Peyer's patch (tissue), 4 donors: ENCODE measurements at regions not wholly inside any gene's neighbourhood (a gene's known extent, or its start where the extent isn't known, plus 50 kb on each side); places are given as distances from the start of the nearest gene placed in this dataset.
A peak's percentile ranks its signal among the peaks of the same experiment; 100 is the strongest.

Source experiments
- DNase-seq, 3 donors: peaks; one replicate each; pipeline ENCODE4 v3.0.0-alpha.2; 2017 to 2019
- H3K27ac ChIP-seq, 4 donors: fragments of 200-600 bp; sonication (generic); one replicate each; pipeline ENCODE4 v1.5.1; 2016 to 2019
- H3K27me3 ChIP-seq, 2 donors: fragments of 200-600 bp; sonication (generic); one replicate each; pipeline ENCODE4 v1.5.1; 2019
- H3K36me3 ChIP-seq, 3 donors: fragments of 200-600 bp; sonication (generic); one replicate each; pipeline ENCODE4 v1.5.1; 2016 to 2019
- H3K4me1 ChIP-seq, 4 donors: fragments of 200-600 bp; sonication (generic); one replicate each; pipeline ENCODE4 v1.5.1; 2016 to 2019
- H3K4me3 ChIP-seq, 4 donors: fragments of 200-600 bp; sonication (generic); 1 replicate in 3 of 4; 2 replicates in 1 of 4; pipeline ENCODE4 v1.5.1; 2016 to 2019; ENCODE audit warnings: mild to moderate bottlenecking in 1 of 4
- H3K9me3 ChIP-seq, 4 donors: fragments of 200-600 bp; sonication (generic); one replicate each; pipeline ENCODE4 v1.5.1; 2016 to 2019; ENCODE audit warnings: mild to moderate bottlenecking in 1 of 4
- POLR2A ChIP-seq, 2 donors: fragments of 450-650 bp; IDR thresholded peaks; one replicate each; pipeline ENCODE4 v1.5.1; 2017; ENCODE audit warnings: antibody characterized with exemption in 2 of 2, mild to moderate bottlenecking in 2 of 2, moderate library complexity in 2 of 2
- TF ChIP-seq, protein P1 (sequence below), 6 experiments: fragments of 450-650 bp in 4 of 6; fragments of 200-600 bp in 2 of 6; sonication (generic) in 1 of 6; IDR thresholded peaks; one replicate each; pipeline ENCODE4 v1.5.1; 2017 to 2019; ENCODE audit warnings: antibody characterized with exemption in 6 of 6, mild to moderate bottlenecking in 3 of 6, moderate library complexity in 1 of 6

DNA sequence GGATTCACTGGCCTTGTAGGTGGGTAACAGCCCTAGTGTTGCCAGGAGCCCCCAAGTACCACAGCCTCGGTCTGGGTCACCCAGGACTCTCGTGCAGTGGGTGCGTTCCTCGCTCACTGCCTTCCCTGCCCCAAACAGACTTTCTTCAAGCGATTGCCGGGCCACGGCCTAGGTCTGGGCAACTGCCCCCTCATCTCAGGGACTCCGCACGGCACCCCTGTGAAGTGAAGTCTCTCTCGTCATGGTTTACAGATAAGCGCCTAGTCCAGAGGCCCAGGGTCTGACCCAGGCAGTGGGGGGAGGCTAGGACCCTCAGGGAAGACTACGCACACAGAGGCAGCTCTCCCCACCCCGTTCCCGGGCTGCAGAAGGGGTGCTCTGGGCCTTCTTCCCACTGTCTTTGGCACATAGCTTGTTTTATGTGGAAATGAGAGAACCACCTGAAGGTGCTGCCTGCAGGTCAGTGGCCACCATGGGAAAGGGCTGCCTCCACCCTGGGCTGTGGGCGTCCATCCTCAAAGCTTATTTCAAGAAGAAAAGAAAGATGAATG is 220.8 kb downstream of the ERMARD start:
- no peak for TF ChIP-seq POLR2A (IDR thresholded peaks at IDR 0.05)
- TF ChIP-seq, protein P1, sequence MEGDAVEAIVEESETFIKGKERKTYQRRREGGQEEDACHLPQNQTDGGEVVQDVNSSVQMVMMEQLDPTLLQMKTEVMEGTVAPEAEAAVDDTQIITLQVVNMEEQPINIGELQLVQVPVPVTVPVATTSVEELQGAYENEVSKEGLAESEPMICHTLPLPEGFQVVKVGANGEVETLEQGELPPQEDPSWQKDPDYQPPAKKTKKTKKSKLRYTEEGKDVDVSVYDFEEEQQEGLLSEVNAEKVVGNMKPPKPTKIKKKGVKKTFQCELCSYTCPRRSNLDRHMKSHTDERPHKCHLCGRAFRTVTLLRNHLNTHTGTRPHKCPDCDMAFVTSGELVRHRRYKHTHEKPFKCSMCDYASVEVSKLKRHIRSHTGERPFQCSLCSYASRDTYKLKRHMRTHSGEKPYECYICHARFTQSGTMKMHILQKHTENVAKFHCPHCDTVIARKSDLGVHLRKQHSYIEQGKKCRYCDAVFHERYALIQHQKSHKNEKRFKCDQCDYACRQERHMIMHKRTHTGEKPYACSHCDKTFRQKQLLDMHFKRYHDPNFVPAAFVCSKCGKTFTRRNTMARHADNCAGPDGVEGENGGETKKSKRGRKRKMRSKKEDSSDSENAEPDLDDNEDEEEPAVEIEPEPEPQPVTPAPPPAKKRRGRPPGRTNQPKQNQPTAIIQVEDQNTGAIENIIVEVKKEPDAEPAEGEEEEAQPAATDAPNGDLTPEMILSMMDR (IDR thresholded peaks at IDR 0.05) = no peak
- H3K27ac ChIP-seq = no peak overlapping the region
- no peaks in the 10 kb centered on the region for H3K36me3 ChIP-seq
- no peaks in the 10 kb centered on the region for H3K27me3 ChIP-seq
- no peaks in the 10 kb centered on the region for H3K9me3 ChIP-seq
- H3K4me3 ChIP-seq = no peak overlapping the region
- peak in 2 of 3 donors; percentile 30 to 41 for DNase-seq
- no peaks in the 10 kb centered on the region for H3K4me1 ChIP-seq

DNA sequence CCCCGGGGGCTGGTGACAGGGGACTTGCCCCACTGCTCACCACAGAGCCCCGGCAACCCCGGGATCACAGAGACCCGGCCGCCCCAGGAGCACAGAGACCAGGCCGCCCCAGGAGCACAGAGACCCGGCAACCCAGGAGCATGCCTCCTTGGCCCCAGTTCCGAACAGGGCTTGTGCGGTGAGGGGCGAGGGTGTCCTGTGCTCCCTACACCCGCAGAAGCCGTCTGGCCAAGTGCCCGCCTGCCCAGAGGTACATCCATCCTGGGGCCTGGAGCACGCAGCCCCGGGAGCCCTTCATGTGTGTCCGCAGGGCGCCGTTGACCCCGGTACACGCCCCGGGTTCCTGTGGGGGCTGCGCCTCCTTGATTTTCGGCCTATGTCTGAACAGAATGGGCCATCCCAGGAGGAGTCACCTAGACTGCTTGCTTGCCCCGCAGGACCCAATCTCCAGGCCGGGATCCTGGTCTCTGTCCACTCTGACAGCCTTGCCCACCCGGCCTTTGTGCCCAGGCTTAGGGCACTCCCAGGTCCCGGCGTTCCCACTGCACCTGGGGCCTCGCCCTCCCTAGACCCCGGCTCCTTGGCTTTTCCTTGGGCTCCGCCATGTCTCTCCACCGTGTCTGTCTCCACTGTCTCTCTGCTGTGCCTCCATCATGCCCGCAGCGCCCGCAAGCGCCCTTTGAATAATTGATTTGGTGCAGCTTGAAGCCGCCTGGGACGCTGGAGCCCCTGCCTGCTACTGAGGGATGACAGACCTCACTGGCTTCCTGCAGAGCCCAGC is 219.8 kb downstream of the ERMARD start:
- Histone ChIP-seq H3K4me1 (no peaks in the 10 kb centered on the region), H3K36me3 (no peaks in the 10 kb centered on the region), H3K9me3 (no peaks in the 10 kb centered on the region), H3K4me3 (no peak overlapping the region), H3K27ac (no peak overlapping the region), H3K27me3 (no peaks in the 10 kb centered on the region)
- no peak for TF ChIP-seq POLR2A (IDR thresholded peaks at IDR 0.05)
- TF ChIP-seq, protein P1 (IDR thresholded peaks at IDR 0.05) = no peak
- peak; percentile 13 to 39 (median 37) for DNase-seq

DNA sequence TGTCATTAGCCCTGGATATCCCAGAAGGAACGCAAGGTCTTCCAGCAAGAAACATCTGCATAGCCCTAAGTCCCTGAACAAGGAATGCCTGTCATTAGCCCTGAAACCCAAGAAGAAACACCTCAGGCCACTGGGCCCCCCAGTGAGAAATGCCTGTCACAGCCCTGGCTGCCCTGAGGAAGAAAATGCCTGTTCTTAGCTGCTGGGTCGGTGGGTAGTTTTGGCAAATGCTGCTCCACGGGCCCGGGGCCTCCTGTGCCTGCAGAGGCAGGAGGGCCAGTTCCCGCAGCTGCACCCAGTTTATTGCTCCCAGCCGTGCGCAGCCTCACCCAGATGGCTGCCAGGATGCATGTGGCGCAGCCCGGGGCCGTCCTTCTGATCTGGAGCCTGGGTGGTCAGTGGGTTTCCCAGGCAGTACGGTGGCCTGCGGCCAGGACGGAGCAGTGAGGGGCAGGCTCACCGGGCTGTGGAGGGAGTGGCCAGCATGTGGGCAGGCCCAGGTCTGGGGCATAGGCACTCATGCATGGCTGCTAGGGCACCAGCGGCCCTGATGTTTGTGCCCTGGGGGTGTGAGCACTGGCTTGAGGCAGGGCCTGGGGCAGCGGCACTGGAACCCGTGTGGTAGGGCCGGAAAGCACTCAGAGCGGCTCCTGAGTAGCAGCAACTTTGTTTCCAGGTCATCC is 219.0 kb downstream of the ERMARD start:
- H3K9me3 ChIP-seq = no peaks in the 10 kb centered on the region
- no peak overlapping the region for H3K4me3 ChIP-seq
- no peaks in the 10 kb centered on the region for H3K4me1 ChIP-seq
- TF ChIP-seq, protein P1 (IDR thresholded peaks at IDR 0.05) = no peak
- TF ChIP-seq POLR2A (IDR thresholded peaks at IDR 0.05) = no peak
- no peak overlapping the region for H3K27ac ChIP-seq
- no peaks in the 10 kb centered on the region for H3K36me3 ChIP-seq
- peak in 2 of 3 donors; percentile 44 to 45 for DNase-seq
- no peaks in the 10 kb centered on the region for H3K27me3 ChIP-seq

DNA sequence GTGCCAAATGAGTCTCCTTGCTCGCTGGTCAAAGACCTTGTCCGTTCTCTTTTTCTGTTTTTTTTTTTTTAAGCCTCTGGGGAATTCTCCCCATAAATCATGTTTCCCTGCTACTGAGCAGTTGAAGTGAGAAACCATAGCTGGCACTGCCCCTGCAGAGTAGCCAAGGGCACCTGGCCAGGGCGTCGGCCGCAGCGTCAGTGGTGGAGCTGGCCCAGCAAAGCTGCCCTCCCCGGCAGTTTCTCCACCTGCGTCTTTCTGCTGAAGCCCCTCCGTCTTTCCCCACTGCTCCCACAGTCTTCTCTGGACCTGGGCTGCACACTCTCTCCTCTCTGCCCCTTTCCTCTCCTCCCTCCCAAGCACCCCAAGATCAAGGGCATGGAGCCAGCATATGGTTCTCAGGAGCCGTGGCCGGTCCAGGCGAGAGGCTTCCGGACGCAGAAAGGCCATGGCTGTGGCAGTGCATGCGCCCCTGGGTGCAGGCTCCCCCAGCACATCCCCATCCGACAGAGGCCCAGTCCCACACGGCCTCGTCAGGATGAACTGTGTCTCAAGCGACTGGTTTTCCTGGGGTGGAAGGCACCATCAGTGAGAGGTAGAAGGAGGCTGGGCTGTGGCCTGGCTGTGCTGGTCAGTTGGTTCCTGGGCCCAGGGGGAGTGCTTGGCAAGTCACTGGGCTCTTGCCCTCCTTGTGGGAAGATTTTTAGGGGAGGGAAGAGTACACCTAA is 218.1 kb downstream of the ERMARD start:
- Histone ChIP-seq H3K27me3 (no peaks in the 10 kb centered on the region), H3K4me1 (no peaks in the 10 kb centered on the region), H3K9me3 (no peaks in the 10 kb centered on the region), H3K27ac (no peak overlapping the region), H3K4me3 (no peak overlapping the region), H3K36me3 (no peaks in the 10 kb centered on the region)
- DNase-seq = peak in 1 of 3 donors; percentile 41
- no peak for TF ChIP-seq POLR2A (IDR thresholded peaks at IDR 0.05)
- TF ChIP-seq, protein P1 (IDR thresholded peaks at IDR 0.05) = no peak

DNA sequence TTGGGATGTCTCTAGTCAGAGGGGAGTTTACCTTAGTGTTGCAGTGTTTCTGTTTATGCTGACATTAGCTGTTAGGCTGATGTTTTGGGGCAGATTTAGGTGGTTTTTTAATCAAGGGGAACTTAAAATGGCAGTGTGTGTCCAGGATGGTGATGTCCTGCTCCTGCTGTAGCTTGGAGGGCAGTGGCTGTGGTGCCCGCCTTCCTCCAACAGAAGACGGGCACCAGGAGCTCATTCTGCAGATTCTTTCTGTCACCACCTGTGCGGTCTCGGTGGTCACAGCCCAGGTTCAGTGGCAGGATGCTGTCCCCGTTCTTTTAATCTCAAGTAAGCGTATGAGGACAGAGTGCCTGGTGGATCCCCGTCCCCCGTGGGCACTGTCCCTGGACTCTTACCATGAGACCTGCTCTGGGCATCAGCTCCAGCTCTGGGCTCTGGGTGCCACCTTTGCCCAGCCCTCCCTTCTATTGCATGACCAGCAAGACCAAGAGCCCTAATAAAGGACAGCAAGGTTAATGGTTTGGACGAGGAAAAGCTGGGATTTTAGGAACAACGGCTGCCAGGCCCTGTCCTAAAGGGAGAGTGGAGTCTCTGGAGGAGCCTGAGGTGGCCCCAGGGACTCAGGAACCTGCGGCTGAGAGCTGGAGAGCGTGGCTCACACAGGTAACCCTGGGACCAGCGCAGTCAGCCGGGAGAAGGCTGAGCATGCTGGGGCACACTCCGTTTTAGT is 217.3 kb downstream of the ERMARD start:
- Histone ChIP-seq H3K9me3 (no peaks in the 10 kb centered on the region), H3K4me1 (no peaks in the 10 kb centered on the region), H3K27me3 (no peaks in the 10 kb centered on the region), H3K27ac (no peak overlapping the region), H3K4me3 (no peak overlapping the region), H3K36me3 (no peaks in the 10 kb centered on the region)
- peak in 1 of 3 donors; percentile 5 for DNase-seq
- TF ChIP-seq, protein P1 (IDR thresholded peaks at IDR 0.05) = no peak
- TF ChIP-seq POLR2A (IDR thresholded peaks at IDR 0.05) = no peak
